ENCODE measurements at regions not wholly inside any gene's neighbourhood (a gene's known extent, or its start where the extent isn't known, plus 50 kb on each side); places are given as distances from the start of the nearest gene placed in this dataset.

DNA sequence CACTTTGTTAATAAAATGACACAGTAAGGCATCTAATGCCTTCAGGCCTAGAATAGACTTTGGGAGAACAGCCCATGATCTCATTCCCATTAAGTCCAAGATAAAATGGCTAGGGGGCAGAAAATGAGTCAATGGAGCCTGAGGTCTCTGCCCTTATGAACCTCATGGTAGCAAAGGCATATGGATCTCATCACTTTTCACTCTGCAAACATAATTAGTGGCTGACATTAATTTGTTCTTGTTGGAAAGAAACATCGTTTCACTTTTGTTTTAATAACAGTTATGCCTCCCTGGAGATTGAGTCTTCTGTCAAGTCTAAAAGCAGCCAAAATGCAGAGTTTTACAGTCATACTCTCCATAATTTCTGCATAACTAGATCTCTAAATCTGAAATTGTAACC, 111.8 kb upstream of the API5 start:
- no peak for DNase-seq (ENCODE audit: low read depth)
- TF ChIP-seq, protein P1, sequence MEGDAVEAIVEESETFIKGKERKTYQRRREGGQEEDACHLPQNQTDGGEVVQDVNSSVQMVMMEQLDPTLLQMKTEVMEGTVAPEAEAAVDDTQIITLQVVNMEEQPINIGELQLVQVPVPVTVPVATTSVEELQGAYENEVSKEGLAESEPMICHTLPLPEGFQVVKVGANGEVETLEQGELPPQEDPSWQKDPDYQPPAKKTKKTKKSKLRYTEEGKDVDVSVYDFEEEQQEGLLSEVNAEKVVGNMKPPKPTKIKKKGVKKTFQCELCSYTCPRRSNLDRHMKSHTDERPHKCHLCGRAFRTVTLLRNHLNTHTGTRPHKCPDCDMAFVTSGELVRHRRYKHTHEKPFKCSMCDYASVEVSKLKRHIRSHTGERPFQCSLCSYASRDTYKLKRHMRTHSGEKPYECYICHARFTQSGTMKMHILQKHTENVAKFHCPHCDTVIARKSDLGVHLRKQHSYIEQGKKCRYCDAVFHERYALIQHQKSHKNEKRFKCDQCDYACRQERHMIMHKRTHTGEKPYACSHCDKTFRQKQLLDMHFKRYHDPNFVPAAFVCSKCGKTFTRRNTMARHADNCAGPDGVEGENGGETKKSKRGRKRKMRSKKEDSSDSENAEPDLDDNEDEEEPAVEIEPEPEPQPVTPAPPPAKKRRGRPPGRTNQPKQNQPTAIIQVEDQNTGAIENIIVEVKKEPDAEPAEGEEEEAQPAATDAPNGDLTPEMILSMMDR (conservative IDR thresholded peaks at IDR 0.05; ENCODE audit: low read depth, low read length) = no peak
- H3K4me3 ChIP-seq (ENCODE audit: low read depth, low read length) = no peak overlapping the region

DNA sequence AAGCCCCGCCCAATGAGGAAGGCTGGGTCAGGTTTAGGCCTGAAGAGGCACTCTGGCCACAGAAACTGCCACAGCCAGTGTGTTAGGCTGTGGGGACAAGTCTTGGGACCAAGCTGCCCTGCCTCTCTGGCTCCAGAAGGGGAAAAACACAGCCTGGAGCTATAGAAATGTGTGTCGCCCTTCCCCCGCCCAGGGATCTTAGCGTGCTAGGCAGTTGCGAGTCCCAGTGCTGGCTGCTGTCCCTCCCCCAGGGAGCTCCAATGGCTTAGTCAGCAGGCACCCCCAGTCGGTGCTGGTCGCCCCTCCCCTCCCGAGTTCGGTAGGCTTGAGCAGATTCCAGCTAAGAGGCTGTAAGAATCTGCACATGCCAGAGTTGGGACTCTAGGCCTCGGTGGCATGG, 99.5 kb upstream of the API5 start:
- TF ChIP-seq, protein P1 (conservative IDR thresholded peaks at IDR 0.05; ENCODE audit: low read depth, low read length) = no peak
- DNase-seq (ENCODE audit: low read depth) = no peak
- no peak overlapping the region for H3K4me3 ChIP-seq (ENCODE audit: low read depth, low read length)

DNA sequence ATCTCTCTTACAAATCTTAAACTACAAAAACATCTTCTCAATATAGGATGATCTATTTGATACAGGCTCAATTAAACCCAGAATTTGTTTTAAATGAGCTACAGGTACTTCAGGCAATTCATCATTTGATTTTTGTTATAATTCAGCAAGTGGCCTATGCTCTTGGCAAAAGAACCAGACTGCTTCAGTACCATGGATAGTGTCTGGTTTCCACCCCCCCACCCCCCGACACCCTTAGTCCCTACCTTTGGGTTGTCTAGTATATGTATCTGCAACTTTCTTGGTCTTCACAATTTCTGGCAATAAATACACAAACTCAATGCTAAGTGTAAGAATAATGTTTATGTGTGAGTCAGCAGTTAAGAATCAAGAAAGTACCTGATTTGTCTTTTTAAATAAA, 97.3 kb upstream of the API5 start:
- TF ChIP-seq, protein P1 (conservative IDR thresholded peaks at IDR 0.05; ENCODE audit: low read depth, low read length) = no peak
- no peak for DNase-seq (ENCODE audit: low read depth)

DNA sequence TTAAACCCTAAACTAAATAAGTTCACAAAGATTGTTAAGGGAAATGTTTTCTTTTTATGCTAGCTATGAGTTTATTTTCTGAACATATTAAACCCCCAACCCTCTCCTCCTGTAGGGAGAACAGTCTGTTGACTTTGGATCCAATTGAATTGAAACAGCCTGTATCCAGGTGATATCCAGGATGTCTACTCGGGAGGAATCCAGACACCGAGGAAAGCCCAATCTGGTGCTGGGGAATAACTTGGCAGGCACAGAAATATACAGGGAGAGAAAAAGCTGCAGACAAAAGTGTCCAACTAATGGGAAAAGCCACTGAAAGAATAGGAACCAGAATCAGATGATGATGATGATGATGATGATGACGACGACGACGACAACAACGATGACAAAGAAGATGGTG, 93.9 kb upstream of the API5 start:
- TF ChIP-seq, protein P1 (conservative IDR thresholded peaks at IDR 0.05; ENCODE audit: low read depth, low read length) = no peak
- no peak for DNase-seq (ENCODE audit: low read depth)
- no peak overlapping the region for H3K4me3 ChIP-seq (ENCODE audit: low read depth, low read length)

More for the DNA sequence above, 97.3 kb upstream of the API5 start:
- H3K4me3 ChIP-seq (ENCODE audit: low read depth, low read length) = no peak overlapping the region

DNA sequence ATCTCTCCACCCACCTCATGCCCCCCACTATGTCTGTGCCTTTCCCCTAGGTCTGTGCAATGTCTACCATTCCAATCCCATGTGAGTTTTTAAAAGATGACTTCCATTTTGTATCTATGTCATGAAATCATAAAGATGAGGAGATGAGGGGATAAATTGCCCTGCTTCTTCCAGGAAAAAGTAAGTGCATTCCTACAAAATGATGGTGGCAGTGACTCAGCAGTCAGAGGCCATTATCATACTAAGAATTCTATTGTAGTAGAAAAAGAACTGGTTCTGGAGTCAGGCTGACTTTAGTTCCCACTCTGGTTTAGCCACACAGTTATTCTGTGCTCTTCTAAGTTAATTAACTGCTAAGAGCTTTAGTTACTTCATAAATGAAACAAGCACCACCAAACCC, 89.6 kb upstream of the API5 start:
- no peak for DNase-seq (ENCODE audit: low read depth)
- TF ChIP-seq, protein P1 (conservative IDR thresholded peaks at IDR 0.05; ENCODE audit: low read depth, low read length) = no peak
- no peak overlapping the region for H3K4me3 ChIP-seq (ENCODE audit: low read depth, low read length)

DNA sequence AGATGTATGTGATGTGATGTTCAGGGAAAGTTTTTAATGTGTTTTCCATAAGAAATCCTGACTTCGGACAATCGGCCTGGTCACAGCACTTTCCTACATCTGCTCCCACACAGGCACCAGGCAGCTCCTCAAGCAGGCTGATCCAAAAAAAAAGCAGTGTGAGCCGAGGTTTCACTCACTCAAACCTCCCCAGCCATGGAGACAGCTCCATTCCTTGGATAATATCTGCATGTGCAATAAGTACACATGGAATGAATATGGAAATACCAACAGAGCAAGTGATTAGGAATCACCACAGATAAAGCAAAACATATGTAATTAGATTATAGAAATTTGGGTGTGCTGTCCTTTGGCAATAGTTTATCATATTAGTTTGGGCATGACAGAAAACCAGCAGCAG, 88.8 kb upstream of the API5 start:
- no peak overlapping the region for H3K4me3 ChIP-seq (ENCODE audit: low read depth, low read length)
- no peak for DNase-seq (ENCODE audit: low read depth)
- TF ChIP-seq, protein P1 (conservative IDR thresholded peaks at IDR 0.05; ENCODE audit: low read depth, low read length) = no peak

DNA sequence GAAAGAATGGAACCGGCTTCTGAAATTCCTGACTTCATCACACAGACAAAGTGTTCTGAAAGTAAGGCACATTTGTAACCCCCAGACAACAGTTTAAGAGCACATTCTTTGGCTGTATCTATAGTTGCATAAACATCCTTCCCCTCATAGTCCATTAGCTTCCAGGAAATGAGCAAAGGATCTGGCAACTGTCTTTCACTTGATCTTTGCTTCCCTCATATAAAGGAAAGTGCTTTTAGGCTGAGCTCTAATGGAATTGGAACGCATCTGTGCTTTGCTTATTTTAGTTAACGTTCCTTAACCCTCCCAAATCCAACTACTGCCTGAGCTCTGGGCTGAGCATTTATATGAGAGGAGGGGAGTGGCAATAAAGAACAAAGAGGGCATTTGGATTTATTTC, 76.9 kb upstream of the API5 start:
- H3K4me3 ChIP-seq (ENCODE audit: low read depth, low read length) = no peak overlapping the region
- TF ChIP-seq, protein P1 (conservative IDR thresholded peaks at IDR 0.05; ENCODE audit: low read depth, low read length) = no peak
- no peak for DNase-seq (ENCODE audit: low read depth)
